ENCODE measurements at regions not wholly inside any gene's neighbourhood (a gene's known extent, or its start where the extent isn't known, plus 50 kb on each side); places are given as distances from the start of the nearest gene placed in this dataset.

DNA sequence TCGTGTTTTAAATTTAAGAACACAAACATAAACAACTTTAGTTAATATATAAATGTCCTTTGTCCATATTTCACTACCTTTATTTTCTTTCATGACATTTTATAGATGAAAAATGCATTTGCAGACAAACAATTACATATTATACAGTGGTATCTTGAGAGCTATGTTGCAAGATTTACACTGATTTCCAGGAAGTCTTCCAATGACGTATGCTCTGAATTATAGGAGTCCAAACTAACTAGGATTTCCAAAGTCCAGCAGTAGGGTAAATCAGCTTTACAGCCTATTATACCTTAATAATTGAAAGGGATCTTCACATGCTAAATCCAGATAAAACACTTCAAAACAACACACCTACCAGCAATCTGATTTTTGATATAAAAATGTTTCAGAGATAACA, 69.4 kb downstream of the HYCC1 start:
- H3K4me2 ChIP-seq (ENCODE audit: control insufficient read depth, extremely low read depth, insufficient read depth, low read depth, low read length), result no peak overlapping the region
- dilution Hi-C loops (cut with MboI; ENCODE audit: extremely low pct_ligation_motif_present, low sequenced_read_pairs), result no loop called here
- H3K4me3 ChIP-seq (ENCODE audit: control insufficient read depth in 2 of 3, extremely low read depth in 1 of 3, insufficient read depth in 2 of 3, low read depth in 1 of 3, low read length in 3 of 3), result no peak overlapping the region
- no peak overlapping the region for H3K27ac ChIP-seq (ENCODE audit: control insufficient read depth, insufficient read depth, low read length)
- H3K9ac ChIP-seq (ENCODE audit: control insufficient read depth, extremely low read depth, insufficient read depth, low read length), result no peak overlapping the region
- TF ChIP-seq CTCF (optimal IDR thresholded peaks at IDR 0.05 in 1 of 3, IDR thresholded peaks at IDR 0.05 in 1 of 3, conservative IDR thresholded peaks at IDR 0.05 in 1 of 3; ENCODE audit: extremely low read depth in 1 of 3, insufficient read depth in 2 of 3, low read length in 3 of 3), result no peak
- no peak for TF ChIP-seq EZH2 (IDR thresholded peaks at IDR 0.05; ENCODE audit: low read length)
- peaks cover 7 to 9% of the 10 kb centered on the region in 2 experiments for H3K36me3 ChIP-seq (ENCODE audit: control insufficient read depth in 2 of 2, extremely low read depth in 1 of 2, insufficient read depth in 2 of 2, low read length in 2 of 2)
- FAIRE-seq (no peak), DNase-seq (ENCODE audit: low read depth, low spot score) (no peak)
- H2AFZ ChIP-seq (ENCODE audit: control insufficient read depth, low read length), result no peak overlapping the region
- H4K20me1 ChIP-seq (ENCODE audit: control insufficient read depth, extremely low read depth, insufficient read depth, low read length), result no peaks in the 10 kb centered on the region
- no peaks in the 10 kb centered on the region for H3K4me1 ChIP-seq (ENCODE audit: control insufficient read depth, extremely low read depth, insufficient read depth, low read length)
- H3K9me1 ChIP-seq (ENCODE audit: control insufficient read depth, extremely low read depth, insufficient read depth, low read length), result no peaks in the 10 kb centered on the region
- H3K9me3 ChIP-seq (ENCODE audit: control insufficient read depth, low read depth, low read length), result no peaks in the 10 kb centered on the region
- H3K79me2 ChIP-seq (ENCODE audit: control insufficient read depth, insufficient read depth, low read length), result no peaks in the 10 kb centered on the region
- H3K27me3 ChIP-seq (ENCODE audit: control insufficient read depth, extremely low read depth, insufficient read depth, low read length), result no peaks in the 10 kb centered on the region

- dilution Hi-C loops (cut with MboI; ENCODE audit: extremely low pct_ligation_motif_present, low sequenced_read_pairs), result no loop called here
- TF ChIP-seq EZH2 (IDR thresholded peaks at IDR 0.05; ENCODE audit: low read length) (no peak), CTCF (optimal IDR thresholded peaks at IDR 0.05 in 1 of 3, IDR thresholded peaks at IDR 0.05 in 1 of 3, conservative IDR thresholded peaks at IDR 0.05 in 1 of 3; ENCODE audit: extremely low read depth in 1 of 3, insufficient read depth in 2 of 3, low read length in 3 of 3) (no peak)
- H3K9ac ChIP-seq (ENCODE audit: control insufficient read depth, extremely low read depth, insufficient read depth, low read length), result no peak overlapping the region
- H3K4me3 ChIP-seq (ENCODE audit: control insufficient read depth in 2 of 3, extremely low read depth in 1 of 3, insufficient read depth in 2 of 3, low read depth in 1 of 3, low read length in 3 of 3), result no peak overlapping the region
- H3K27ac ChIP-seq (ENCODE audit: control insufficient read depth, insufficient read depth, low read length), result no peak overlapping the region
- DNase-seq (ENCODE audit: low read depth, low spot score) (no peak), FAIRE-seq (no peak)
- H3K4me2 ChIP-seq (ENCODE audit: control insufficient read depth, extremely low read depth, insufficient read depth, low read depth, low read length), result no peak overlapping the region
- H2AFZ ChIP-seq (ENCODE audit: control insufficient read depth, low read length), result no peak overlapping the region
- no peaks in the 10 kb centered on the region for H3K9me3 ChIP-seq (ENCODE audit: control insufficient read depth, low read depth, low read length)
- no peaks in the 10 kb centered on the region for H3K9me1 ChIP-seq (ENCODE audit: control insufficient read depth, extremely low read depth, insufficient read depth, low read length)
- H3K27me3 ChIP-seq (ENCODE audit: control insufficient read depth, extremely low read depth, insufficient read depth, low read length), result no peaks in the 10 kb centered on the region
- no peaks in the 10 kb centered on the region for H3K4me1 ChIP-seq (ENCODE audit: control insufficient read depth, extremely low read depth, insufficient read depth, low read length)
- H3K79me2 ChIP-seq (ENCODE audit: control insufficient read depth, insufficient read depth, low read length), result no peaks in the 10 kb centered on the region
- H3K36me3 ChIP-seq (ENCODE audit: control insufficient read depth in 2 of 2, extremely low read depth in 1 of 2, insufficient read depth in 2 of 2, low read length in 2 of 2), result peaks cover 7 to 9% of the 10 kb centered on the region in 2 experiments
- H4K20me1 ChIP-seq (ENCODE audit: control insufficient read depth, extremely low read depth, insufficient read depth, low read length), result no peaks in the 10 kb centered on the region
Observed at GRCh38 chr7:22944022-22944421, 69.9 kb downstream of the HYCC1 start.
